HL-60 (cell line): ENCODE measurements at regions not wholly inside any gene's neighbourhood (a gene's known extent, or its start where the extent isn't known, plus 50 kb on each side); places are given as distances from the start of the nearest gene placed in this dataset.

Source experiments
- DNase-seq, 2 experiments: peaks; one replicate each; pipeline ENCODE4 v3.0.0-alpha.2; 2010 to 2020; ENCODE audit warnings: low read depth in 1 of 2, low spot score in 1 of 2
- H3K27ac ChIP-seq: fragments of 250-450 bp; sonication (Bioruptor Pico); replicated peaks from 2 replicates; pipeline ENCODE4 v1.5.1; 2020; ENCODE audit warnings: mild to moderate bottlenecking, moderate library complexity
- H3K27me3 ChIP-seq: fragments of 250-450 bp; sonication (Bioruptor Pico); 2 replicates; pipeline ENCODE4 v1.5.1; 2021; ENCODE audit warnings: mild to moderate bottlenecking, moderate library complexity; ENCODE audit not compliant: insufficient read depth, poor library complexity, severe bottlenecking
- H3K4me3 ChIP-seq: replicated peaks from 2 replicates; pipeline ENCODE4 v1.5.1; 2011; ENCODE audit warnings: mild to moderate bottlenecking, control low read depth, low read length; ENCODE audit not compliant: insufficient read depth
- GABPA ChIP-seq: IDR thresholded peaks from 2 replicates; pipeline ENCODE4 v1.6.1; 2012; ENCODE audit warnings: low read depth
- POLR2AphosphoS5 ChIP-seq: IDR thresholded peaks from 2 replicates; pipeline ENCODE4 v1.6.1; 2012; ENCODE audit warnings: low read depth
- REST ChIP-seq: IDR thresholded peaks from 2 replicates; pipeline ENCODE4 v1.6.1; 2012; ENCODE audit warnings: low read depth; ENCODE audit not compliant: insufficient replicate concordance
- SPI1 ChIP-seq: IDR thresholded peaks from 2 replicates; pipeline ENCODE4 v1.6.1; 2012; ENCODE audit warnings: low read depth, mild to moderate bottlenecking, borderline replicate concordance
- TF ChIP-seq, protein P1 (sequence below): IDR thresholded peaks from one replicate; pipeline ENCODE4 v1.5.1; 2011; ENCODE audit warnings: low read length, control low read depth, inconsistent platforms; ENCODE audit not compliant: insufficient read depth

DNA sequence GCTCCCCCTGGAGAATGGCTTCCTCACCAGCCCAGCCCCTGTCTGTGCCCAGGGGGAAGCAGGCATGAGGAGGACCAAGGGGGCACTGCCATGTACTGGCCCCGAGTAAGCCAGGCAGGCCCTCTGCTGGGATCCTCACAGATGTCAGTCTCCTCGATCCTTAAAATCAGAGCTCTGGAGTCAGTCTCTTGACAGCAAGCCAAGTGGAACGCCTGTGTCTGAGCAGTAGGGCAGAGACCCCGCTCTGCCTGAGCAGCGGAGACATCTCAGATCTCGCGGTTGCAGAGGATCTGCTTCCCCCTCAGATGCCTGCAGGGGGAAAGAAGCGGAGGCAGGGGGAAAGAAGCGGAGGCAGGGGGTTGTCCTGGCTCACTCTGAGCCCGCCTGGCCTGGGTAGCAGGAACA, 92.6 kb downstream of the SNX5 start:
- Histone ChIP-seq H3K27ac (no peak overlapping the region), H3K27me3 (peaks cover 2% of the 10 kb centered on the region), H3K4me3 (no peak overlapping the region)
- TF ChIP-seq POLR2AphosphoS5 (no peak), SPI1 (no peak), REST (no peak), GABPA (no peak)
- TF ChIP-seq, protein P1, sequence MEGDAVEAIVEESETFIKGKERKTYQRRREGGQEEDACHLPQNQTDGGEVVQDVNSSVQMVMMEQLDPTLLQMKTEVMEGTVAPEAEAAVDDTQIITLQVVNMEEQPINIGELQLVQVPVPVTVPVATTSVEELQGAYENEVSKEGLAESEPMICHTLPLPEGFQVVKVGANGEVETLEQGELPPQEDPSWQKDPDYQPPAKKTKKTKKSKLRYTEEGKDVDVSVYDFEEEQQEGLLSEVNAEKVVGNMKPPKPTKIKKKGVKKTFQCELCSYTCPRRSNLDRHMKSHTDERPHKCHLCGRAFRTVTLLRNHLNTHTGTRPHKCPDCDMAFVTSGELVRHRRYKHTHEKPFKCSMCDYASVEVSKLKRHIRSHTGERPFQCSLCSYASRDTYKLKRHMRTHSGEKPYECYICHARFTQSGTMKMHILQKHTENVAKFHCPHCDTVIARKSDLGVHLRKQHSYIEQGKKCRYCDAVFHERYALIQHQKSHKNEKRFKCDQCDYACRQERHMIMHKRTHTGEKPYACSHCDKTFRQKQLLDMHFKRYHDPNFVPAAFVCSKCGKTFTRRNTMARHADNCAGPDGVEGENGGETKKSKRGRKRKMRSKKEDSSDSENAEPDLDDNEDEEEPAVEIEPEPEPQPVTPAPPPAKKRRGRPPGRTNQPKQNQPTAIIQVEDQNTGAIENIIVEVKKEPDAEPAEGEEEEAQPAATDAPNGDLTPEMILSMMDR = no peak
- no peak for DNase-seq

GRCh38 chr20:17875106-17875980, 93.3 kb downstream of the SNX5 start:
- H3K4me3 ChIP-seq = no peak overlapping the region
- DNase-seq = no peak
- no peak overlapping the region for H3K27ac ChIP-seq
- peaks cover 2% of the 10 kb centered on the region for H3K27me3 ChIP-seq
- TF ChIP-seq POLR2AphosphoS5 = no peak

- TF ChIP-seq GABPA (no peak), REST (no peak), POLR2AphosphoS5 (no peak), SPI1 (no peak)
- TF ChIP-seq, protein P1 = no peak
- Histone ChIP-seq H3K27ac (no peak overlapping the region), H3K27me3 (peaks cover 2% of the 10 kb centered on the region), H3K4me3 (no peak overlapping the region)
- no peak for DNase-seq
Measured at GRCh38 chr20:17874271-17875105, 94.1 kb downstream of the SNX5 start.
